HG03469 (cell line): ENCODE measurements at regions not wholly inside any gene's neighbourhood (a gene's known extent, or its start where the extent isn't known, plus 50 kb on each side); places are given as distances from the start of the nearest gene placed in this dataset.
"Not testable (repeated sequence)": the region's sequence is repeated elsewhere in the genome, so short reads cannot be mapped to it uniquely, and the experiment has no call there.

Experiments used
- ATAC-seq: cut with Tn5 transposase; IDR thresholded peaks from one replicate; pipeline ENCODE4 v1.9.1; 2021; ENCODE audit warnings: mild to moderate bottlenecking, moderate library complexity, moderate number of reproducible peaks; ENCODE audit not compliant: unreplicated experiment

GRCh38 chr12:88684170-88684569, 103.9 kb upstream of the KITLG start:
- no peak for ATAC-seq

- no peak for ATAC-seq
Observed at GRCh38 chr12:88683628-88684027, 103.4 kb upstream of the KITLG start.

DNA sequence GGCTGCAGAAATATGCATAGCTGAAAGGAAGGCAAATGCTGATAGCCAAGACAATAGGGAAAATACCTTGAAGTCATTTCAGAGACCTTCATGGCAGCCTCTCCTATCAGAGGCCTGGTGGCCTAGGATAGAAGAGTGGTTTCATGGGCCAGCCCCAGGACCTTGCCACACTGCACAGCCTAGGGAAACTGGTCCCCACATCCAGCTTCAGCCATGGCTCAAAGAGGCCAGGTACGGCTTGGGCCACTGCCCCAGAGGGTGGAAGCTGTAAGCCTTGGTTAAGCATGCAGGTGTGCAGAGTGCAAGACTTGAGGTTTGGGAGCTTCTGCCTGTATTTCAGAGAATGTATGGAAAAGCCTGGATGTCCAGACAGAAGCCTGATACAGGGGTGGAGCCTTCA, 101.0 kb upstream of the KITLG start:
- no peak for ATAC-seq

- no peak for ATAC-seq
Observed at GRCh38 chr12:88677464-88677863, 97.2 kb upstream of the KITLG start.

- not testable (repeated sequence) for ATAC-seq
Observed at GRCh38 chr12:88667615-88668014, 87.3 kb upstream of the KITLG start.

DNA sequence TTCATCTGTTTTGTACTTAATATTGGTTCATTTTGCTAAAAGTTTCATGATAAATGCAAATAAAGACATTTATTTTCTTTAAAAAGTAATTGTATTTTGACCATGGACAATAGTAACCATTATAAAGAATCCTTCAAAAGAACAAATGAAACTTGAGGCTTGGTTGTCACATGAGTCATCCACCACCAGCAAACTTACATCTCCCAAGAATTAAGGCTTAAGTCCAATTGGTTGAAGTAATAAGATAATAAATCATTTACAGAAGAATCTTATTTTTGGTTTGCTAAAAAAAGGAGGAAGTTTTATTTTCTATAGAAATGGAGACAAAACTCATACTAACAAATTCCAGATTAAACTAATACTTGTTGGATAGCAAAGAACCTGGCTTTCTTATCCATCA, 84.8 kb upstream of the KITLG start:
- ATAC-seq: no peak

DNA sequence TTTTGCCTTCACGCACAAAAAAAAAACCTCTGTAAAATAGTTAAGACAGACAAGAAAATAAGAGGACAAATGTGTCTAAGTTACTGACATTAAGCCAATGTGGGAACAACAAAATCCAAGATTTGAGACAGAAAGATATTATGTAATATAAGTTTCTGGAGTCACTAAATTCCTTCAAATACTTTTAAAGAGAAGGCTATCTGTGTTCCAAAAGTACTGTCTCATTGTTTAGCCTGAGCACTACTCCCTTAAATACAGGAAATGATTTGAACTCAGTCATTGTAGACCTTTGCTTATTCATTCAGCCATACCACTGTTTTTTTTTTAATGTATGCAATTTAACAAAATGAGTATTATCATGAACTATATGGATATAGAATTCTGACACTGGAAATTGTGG, 82.7 kb upstream of the KITLG start:
- ATAC-seq: no peak

DNA sequence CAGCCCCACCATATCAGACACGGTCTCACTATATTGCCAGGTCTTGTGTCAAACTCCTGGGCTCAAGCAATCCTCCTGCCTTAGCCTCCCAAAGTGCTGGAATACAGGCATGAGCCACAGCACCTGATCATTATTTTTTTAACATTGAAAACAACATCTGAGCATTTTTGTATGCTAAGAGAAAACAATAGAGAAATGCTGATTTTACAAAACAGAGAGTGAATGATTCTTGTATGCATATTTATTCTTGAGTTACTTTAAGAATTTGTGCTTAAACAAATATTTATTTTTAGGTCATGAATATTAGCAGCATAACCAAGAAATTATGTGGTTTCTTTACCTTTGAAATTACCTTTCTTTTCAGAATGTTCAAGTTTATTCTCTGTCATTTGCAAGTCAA, 81.8 kb upstream of the KITLG start:
- no peak for ATAC-seq

DNA sequence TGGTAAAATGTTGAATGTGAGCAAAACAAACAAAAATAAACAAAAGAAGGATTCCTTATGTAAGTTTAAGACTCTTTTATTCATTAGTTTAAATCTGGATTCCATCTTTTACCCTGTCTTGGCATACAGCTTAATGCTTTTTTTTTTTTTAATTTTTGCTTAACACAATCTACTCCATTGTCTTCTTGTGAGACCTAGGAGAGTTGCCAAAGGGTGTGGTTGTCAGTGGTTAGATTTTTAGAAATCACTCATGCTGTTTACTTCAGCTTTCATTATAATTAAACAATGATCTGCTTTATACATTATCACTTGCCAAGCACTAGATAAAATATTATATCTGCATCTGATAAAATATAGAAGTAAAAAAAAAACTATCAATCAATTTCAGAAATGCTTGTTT, 77.7 kb upstream of the KITLG start:
- no peak for ATAC-seq

GRCh38 chr12:88650715-88651114, 70.4 kb upstream of the KITLG start:
- ATAC-seq: no peak

DNA sequence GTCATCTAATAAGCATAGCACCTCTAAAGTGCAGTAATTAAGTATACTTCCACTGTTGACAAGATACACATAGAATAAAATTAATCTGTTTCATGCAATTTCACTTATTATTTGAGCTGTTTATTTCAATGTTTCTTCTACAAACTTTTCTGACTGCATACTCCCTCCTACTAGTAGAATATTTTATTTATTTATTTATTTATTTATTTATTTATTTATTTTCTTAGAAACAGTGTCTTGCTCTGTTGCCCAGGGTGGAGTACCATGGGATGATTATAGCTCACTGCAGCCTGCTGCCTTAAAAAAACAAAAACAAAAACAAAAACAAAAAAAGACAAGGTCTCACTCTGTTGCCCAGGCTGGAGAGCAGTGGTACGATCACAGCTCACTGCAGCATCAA, 68.4 kb upstream of the KITLG start:
- ATAC-seq: no peak

DNA sequence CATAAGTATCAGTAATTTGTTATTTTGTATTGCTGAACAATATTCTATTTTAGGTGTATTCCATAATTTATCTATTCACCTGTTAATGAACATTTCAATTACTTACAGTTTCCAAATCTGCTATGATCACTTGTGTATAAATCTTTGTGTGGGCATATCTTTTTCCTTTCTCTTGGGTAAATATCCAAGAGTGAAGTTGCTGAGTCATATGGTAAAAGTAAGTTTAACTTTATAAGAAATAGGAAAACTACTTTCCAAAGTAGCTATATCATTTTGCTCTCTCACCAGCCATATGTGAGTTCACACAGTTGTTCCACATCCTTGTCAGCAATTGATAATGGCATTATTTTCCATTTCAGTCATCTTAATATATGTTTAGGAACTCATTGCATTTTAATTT, 66.6 kb upstream of the KITLG start:
- ATAC-seq: no peak

DNA sequence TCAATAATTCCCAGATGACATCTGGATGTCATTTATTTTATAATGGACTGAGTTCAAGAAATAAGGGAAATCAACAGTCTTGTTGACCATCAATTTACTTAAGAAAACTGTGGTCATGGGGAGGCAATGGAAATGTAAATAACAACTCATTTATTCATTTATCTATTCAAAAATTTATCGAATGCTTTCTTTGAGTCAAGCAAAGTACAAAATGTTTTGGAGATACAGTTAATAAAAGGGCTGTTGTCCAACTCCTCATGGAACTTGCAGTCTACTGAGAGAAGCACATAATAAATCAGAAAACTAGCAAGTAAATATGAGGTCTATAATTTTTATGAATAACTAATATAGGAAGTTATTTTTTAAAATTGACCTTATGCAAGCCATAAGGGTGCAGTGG, 65.5 kb upstream of the KITLG start:
- no peak for ATAC-seq

DNA sequence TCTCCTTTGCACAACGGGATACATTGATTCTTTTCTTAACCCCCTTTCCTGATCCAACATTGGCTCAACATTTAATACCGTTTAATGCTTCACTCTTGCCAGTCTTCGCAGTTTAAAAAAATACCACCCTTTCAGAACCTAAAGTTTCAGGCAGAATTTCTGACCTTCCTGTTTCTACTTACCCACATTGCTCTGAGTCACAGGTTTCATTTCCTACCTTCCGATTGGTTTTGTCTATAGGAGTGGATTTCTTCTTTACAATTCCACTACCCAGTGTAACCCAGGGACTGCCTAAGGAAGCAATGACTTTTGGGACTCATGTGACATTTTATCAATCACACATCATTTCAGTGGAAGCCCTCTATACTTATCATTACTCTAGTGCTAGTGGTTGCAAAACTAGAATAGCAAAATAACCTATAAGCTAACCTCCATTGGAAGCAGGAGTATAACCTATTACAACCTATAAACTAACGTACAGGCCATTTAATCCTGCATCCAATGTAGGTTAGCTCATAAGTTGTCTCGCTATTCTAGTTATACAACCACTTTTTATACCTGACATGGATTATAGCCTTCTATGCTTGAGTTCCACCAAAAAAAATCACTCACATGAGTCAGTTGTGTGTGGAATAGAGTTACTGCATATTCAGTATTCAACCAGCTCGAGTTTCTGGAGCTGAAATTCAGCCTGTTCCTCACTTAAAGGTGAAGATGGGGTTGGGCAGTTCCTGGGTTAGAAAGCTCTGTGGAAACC, 64.9 kb upstream of the KITLG start:
- ATAC-seq: no peak

DNA sequence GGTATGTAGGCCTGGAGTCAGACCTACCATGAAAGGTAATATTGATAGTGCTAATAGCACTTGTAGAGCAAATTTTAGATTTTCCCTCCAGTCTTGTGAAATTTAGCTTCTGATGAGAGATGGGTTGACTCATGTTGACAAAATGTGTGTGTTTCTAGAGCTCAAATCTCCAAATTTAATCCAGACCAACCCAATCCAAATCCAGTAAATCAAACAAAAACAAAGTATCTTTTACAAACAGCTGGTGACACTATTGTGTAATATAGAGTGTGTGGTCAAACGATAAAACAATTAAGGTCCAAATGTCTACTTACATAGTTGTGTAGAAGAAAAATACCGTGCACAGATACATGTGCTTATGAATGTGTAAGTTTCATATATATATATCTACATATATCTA, 63.4 kb upstream of the KITLG start:
- no peak for ATAC-seq

- no peak for ATAC-seq
Observed at GRCh38 chr12:88642675-88643431, 62.6 kb upstream of the KITLG start.

DNA sequence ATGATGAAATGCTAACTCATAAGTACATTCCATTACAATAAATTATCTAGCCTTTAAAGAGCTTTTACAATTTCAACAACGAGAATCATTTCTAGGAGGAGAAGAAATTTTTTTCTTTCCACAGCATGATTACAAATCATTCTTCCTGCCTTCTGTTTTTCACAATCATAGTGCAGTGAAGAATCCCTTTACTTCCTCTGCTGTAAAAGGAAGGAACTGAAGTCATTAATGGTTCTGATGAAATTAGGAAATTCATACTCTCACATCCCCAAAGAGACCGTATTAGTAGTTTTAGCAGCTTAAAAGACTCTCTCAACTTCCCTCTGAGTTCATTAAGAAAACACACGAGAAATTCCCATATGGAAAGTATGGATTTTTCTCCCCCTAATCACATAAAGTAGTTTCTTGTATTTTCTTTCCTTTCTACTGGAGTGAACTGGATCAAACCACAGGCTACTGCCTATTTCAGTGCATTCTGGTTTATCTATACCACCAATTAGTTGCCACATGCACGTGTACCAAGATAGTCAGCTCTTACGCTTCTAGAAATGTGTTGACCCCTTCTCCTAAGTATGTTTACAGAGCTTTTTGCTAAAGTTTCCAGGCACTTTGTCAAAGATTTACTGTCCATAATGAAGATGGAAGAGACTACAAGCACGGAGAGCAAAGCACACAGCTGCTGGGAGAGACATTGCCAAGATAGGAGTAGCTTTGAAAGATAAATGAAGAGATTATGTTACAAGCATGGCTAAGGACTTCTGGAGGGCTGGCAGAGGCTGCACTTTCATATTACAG, 58.9 kb upstream of the KITLG start:
- no peak for ATAC-seq

- no peak for ATAC-seq
Observed at GRCh38 chr12:88638388-88638787, 58.1 kb upstream of the KITLG start.

DNA sequence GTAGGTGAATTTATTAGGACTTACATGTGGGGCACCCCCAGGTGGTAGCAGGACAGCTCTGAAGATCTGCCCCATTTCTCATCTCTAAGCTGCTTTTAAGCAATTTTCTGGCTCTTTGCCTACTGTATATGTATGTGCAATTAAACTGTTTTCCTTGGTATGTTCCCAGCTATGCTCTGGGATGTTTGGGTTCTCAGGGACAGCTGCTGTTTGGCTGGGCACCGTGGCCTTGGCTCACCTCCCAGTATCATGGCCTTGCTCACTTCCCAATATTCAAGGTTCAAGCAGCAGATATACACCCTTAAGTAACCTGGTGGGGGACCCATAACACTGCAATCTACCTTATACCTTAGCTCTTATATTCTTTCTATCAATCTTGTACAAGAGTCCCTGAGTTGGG, 53.7 kb upstream of the KITLG start:
- no peak for ATAC-seq

DNA sequence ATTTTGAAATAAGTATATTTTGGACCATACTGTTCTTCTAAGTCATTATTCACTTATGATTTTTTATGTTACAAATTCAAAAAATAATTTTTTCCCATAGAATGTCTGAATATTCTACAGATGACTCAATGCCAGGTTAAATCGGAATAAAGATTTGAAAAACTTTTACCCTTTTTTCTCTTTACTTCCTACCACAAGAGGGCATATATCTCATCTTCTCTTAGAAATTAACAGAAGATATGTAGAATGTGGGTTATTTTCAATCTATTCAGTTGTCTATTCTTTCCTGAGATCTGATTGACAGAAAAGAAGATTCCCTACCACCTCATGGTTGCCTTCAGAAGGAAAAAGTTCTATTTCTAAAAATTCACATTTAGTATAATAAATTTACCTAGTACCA, 53.0 kb upstream of the KITLG start:
- ATAC-seq: no peak

DNA sequence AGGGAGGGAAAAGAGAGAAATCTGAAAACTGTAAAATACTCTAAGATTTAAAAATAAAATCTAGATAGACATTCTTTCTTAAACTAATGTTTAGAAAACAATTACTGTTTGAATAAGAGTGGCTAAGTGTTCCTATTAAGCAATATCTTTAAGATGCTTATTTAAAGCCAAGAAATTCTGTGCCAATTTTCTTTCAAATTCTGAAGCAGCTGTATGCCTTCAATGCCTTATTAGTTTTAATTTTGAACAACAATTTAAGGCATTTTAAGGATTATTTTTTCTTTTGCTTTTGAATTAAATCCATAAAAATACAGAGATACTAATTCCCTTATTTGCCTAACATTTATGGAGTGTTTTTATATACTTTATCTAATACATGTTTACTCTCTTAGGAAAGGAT, 50.3 kb upstream of the KITLG start:
- ATAC-seq: no peak
